HAP-1 (cell line): ENCODE measurements at regions not wholly inside any gene's neighbourhood (a gene's known extent, or its start where the extent isn't known, plus 50 kb on each side); places are given as distances from the start of the nearest gene placed in this dataset.

Experiments
- DNase-seq, 2 experiments: peaks; one replicate each; pipeline ENCODE4 v3.0.0-alpha.2; 2016 to 2020; ENCODE audit warnings: low spot score in 2 of 2
- H3K27me3 ChIP-seq: fragments of 250-450 bp; sonication (Bioruptor Pico); 2 replicates; pipeline ENCODE4 v1.5.1; 2020; ENCODE audit warnings: low read depth, mild to moderate bottlenecking, moderate library complexity
- H3K36me3 ChIP-seq: fragments of 250-450 bp; sonication (Bioruptor Pico); replicated peaks from 2 replicates; pipeline ENCODE4 v1.5.1; 2020; ENCODE audit warnings: mild to moderate bottlenecking
- H3K4me1 ChIP-seq: fragments of 250-450 bp; sonication (Bioruptor Pico); 2 replicates; pipeline ENCODE4 v1.5.1; 2020; ENCODE audit warnings: mild to moderate bottlenecking
- H3K4me3 ChIP-seq: fragments of 250-450 bp; sonication (Bioruptor Pico); 2 replicates; pipeline ENCODE4 v1.5.1; 2020; ENCODE audit warnings: mild to moderate bottlenecking, moderate library complexity
- H3K9me3 ChIP-seq: fragments of 250-450 bp; sonication (Bioruptor Pico); 2 replicates; pipeline ENCODE4 v1.5.1; 2020; ENCODE audit warnings: mild to moderate bottlenecking, moderate library complexity
- in situ Hi-C: fragments of 300-500 bp; cut with MboI; formaldehyde crosslinking; loops from 3 replicates; pipeline ENCODE4 v1.14.3; 2020; ENCODE audit warnings: low sequenced_read_pairs, inconsistent platforms, mixed read lengths

DNA sequence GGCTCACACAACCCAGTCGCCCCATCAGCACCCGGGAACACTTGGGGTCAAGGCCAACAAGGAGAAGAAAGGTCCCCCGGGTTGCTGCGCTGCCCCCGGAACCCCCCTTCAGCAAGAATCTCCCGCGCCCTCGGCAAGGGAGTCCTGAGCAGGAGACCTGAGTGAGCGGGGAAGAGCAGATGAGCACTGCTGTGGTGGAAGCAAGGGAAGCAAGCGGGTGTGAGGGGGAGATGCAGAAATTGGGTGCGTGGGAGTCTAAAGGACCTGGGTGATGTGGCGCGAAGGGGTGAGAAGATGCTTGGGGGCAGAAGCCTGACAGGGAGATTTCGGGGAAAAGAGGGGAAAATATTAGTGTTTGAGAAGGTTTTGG, 105.5 kb upstream of the PRB2 start:
- Histone ChIP-seq H3K4me1 (no peaks in the 10 kb centered on the region), H3K27me3 (0 out of 2 replicates have a peak, but pooled peaks cover 4% of the 10 kb centered on the region), H3K4me3 (no peak overlapping the region), H3K36me3 (no peaks in the 10 kb centered on the region), H3K9me3 (no peaks in the 10 kb centered on the region)
- no peak for DNase-seq
- in situ Hi-C loops: no loop called here

DNA sequence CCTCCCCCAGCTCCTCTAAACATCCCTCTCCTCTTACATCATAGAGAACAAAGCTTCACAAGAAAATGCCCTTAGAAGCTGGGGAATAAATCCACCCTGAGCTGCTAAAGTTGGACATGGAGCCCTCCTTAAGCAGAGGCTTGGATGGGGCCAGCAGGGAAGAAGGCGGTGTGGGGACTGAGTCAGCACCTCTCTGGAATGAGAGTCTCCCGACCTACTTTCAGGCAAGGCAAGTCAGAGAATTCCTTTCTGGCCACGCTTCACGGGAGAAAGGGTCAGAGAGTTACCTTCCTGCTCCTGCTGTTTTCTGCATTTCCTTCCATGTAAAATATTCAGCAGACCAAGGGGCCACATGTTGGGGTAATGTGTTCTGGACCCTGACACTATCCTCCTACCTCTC, 113.3 kb upstream of the PRB2 start:
- Histone ChIP-seq H3K36me3 (no peaks in the 10 kb centered on the region), H3K9me3 (no peaks in the 10 kb centered on the region), H3K27me3 (peaks cover 5% of the 10 kb centered on the region; the same call in 1 of the 2 replicates), H3K4me1 (no peaks in the 10 kb centered on the region), H3K4me3 (no peak overlapping the region)
- no peak for DNase-seq
- in situ Hi-C loops: no loop called here

DNA sequence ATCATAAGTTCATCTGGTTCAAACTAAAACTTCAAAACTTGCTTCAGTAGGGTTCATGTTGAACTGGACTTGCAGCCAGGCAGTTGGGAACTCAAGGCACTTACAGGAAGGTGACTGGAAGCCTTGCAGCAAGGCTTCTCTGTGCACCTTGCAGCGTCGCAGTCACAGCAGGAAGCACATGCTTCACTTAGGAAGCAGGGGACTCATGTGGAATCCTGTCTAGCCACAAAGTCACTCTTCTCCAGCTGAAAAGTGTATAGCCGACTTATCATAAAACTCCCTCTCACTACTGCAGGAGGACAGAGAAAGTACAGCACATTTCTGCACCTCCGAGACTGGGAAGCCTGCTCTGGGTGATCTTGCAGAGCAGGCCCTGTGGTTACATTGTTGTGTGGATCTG, 114.0 kb upstream of the PRB2 start:
- H3K4me1 ChIP-seq: no peaks in the 10 kb centered on the region
- H3K9me3 ChIP-seq: no peaks in the 10 kb centered on the region
- DNase-seq: no peak
- H3K36me3 ChIP-seq: no peaks in the 10 kb centered on the region
- in situ Hi-C loops: no loop called here
- H3K27me3 ChIP-seq: peaks cover 5% of the 10 kb centered on the region; the same call in 1 of the 2 replicates
- no peak overlapping the region for H3K4me3 ChIP-seq

DNA sequence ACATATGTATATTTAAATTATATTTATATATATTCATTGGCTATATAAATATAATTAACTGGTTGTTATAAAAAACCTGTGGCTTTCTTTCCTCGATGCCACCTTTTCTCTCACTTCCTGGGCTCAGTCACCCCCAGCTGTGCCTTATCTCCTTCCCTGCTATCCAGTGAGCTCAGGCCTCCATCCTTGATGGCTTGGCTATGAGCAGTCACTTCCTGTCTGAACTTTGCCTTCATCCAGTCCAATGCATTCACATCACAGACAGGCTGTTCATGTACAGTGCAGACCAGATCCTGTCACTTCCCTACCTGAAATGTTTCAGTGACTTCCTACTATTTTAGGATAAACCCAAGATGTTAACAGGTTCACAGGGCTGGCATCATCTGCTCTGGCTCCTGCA, 115.3 kb upstream of the PRB2 start:
- Histone ChIP-seq H3K4me1 (no peaks in the 10 kb centered on the region), H3K27me3 (peaks cover 5% of the 10 kb centered on the region; the same call in 1 of the 2 replicates), H3K4me3 (no peak overlapping the region), H3K36me3 (no peaks in the 10 kb centered on the region), H3K9me3 (no peaks in the 10 kb centered on the region)
- in situ Hi-C loops: no loop called here
- no peak for DNase-seq

DNA sequence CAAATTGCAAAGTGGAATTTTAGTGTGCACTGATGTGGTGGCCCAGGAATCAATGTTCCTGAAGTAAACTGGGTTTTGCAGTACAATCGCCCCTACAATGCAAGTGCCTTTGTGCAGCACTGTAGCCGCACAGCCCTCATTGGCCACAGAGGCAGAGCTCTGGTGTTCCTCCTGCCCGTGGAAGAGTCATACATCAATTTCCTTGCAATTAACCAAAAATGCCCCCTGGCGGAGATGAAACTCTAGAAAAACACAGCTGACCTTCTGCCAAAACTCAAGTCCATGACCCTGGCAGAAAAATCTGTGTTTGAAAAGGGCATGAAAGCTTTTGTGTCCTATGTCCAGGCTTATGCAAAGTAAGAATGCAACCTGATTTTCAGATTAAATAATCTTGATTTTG, 117.9 kb upstream of the PRB2 start:
- DNase-seq: peak in 1 of 2 experiments; percentile 47
- Histone ChIP-seq H3K27me3 (peaks cover 8% of the 10 kb centered on the region; the same call in 1 of the 2 replicates), H3K4me3 (no peak overlapping the region), H3K9me3 (no peaks in the 10 kb centered on the region), H3K4me1 (no peaks in the 10 kb centered on the region), H3K36me3 (no peaks in the 10 kb centered on the region)
- in situ Hi-C loops: no loop called here

DNA sequence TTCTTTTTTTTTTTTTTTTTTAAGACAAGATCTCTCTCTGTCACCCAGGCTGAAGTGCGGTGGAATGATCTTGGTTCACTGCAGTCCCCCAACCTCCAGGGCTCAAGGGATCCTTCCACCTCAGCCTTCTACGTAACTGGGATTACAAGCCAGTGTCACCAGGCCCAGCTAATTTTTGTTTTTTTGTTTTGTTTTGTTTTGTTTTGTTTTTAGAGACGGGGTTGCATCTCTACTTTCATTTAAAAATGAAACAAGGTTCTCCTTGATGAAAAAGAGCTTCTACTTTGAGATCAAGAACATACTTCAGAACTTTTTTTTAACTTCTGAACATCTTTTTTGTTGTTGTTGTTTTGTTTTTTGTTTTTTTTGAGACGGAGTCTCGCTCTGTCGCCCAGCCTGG, 121.7 kb upstream of the PRB2 start:
- DNase-seq: no peak
- Histone ChIP-seq H3K9me3 (no peaks in the 10 kb centered on the region), H3K4me1 (no peaks in the 10 kb centered on the region), H3K36me3 (no peaks in the 10 kb centered on the region), H3K27me3 (peaks cover 15% of the 10 kb centered on the region), H3K4me3 (no peak overlapping the region)
- in situ Hi-C loops: no loop called here

DNA sequence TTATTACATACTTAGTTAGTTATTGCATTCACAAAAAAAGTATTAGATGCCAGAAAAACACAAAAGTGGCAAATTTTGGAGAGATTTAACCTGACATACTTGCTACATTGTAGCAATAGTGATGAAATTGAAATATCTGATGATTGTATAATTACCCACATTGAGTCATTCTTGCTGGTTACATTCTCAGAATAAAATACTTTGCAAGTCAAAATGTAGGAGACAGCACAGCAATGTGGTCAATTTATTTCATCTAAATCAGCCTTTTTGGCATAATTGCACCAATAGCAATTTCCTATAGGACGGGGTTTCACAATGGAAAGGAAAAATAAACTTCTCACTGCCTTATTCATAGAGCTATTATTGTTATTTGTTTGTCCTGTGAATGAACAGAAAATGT, 125.0 kb upstream of the ETV6 start:
- H3K9me3 ChIP-seq: no peaks in the 10 kb centered on the region
- H3K4me3 ChIP-seq: no peak overlapping the region
- no peaks in the 10 kb centered on the region for H3K4me1 ChIP-seq
- in situ Hi-C loops: no loop called here
- peaks cover 29% of the 10 kb centered on the region for H3K27me3 ChIP-seq
- no peak for DNase-seq
- no peaks in the 10 kb centered on the region for H3K36me3 ChIP-seq

DNA sequence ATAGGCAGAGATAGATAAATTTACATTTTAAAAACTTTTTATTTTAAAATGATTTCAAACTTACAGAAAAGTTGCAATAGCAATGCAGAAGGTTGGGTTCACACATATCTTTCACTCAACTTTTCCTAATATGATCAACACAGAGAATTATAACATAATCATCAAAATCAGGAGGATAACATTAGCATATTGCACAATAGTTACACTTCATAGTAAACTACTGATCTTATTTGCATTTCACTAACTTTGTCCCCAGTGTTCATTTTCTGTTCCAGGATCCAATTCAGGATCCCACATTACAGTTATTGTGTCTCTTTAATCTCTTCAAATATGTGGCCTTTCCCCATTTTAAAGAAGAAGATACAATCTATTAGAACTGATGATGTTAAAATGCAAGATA, 115.4 kb upstream of the ETV6 start:
- Histone ChIP-seq H3K9me3 (no peaks in the 10 kb centered on the region), H3K4me1 (no peaks in the 10 kb centered on the region), H3K4me3 (no peak overlapping the region), H3K27me3 (peaks cover 6% of the 10 kb centered on the region; the same call in 1 of the 2 replicates), H3K36me3 (no peaks in the 10 kb centered on the region)
- in situ Hi-C loops: no loop called here
- DNase-seq: no peak

DNA sequence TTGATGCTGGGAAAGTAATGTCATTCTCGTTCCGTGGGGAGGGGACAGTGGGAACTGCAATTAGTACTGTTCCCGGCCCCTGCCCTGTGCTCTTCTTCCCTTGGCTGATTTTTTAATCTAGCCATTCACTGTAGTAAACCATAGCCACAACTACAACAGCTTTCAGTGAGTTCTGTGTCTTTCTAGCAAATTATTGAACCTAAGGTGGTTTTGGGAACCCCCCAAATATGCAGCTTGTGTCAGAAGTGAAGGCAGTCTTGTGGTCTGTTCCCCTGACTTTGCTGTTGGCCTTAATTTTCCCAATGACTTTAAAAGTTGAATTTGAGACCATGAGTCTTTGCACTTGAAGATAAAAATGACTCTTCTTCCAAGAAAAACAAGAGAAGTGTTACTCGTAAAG, 114.3 kb upstream of the ETV6 start:
- Histone ChIP-seq H3K9me3 (no peaks in the 10 kb centered on the region), H3K4me3 (no peak overlapping the region), H3K27me3 (no peaks in the 10 kb centered on the region), H3K36me3 (no peaks in the 10 kb centered on the region), H3K4me1 (no peaks in the 10 kb centered on the region)
- no peak for DNase-seq
- in situ Hi-C loops: no loop called here

DNA sequence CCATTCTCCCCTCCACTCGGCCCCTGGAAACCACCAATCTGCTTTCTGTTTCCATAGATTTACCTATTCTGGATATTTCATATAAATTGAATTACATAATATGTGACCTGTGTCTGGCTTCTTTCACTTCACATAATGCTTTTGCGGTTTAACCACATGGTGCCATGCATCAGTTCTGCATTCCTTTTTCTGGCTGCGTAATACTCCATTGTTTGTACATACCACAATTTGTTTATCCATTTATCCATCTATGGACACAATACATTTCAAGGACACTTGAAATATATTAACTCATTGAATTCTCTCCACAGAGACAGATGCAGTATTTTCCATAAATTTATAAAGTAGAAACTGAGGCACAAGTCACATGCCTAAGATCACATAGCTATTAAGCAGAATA, 110.3 kb upstream of the ETV6 start:
- H3K36me3 ChIP-seq: no peaks in the 10 kb centered on the region
- in situ Hi-C loops: no loop called here
- no peaks in the 10 kb centered on the region for H3K27me3 ChIP-seq
- DNase-seq: no peak
- H3K9me3 ChIP-seq: no peaks in the 10 kb centered on the region
- H3K4me3 ChIP-seq: no peak overlapping the region
- H3K4me1 ChIP-seq: no peaks in the 10 kb centered on the region

DNA sequence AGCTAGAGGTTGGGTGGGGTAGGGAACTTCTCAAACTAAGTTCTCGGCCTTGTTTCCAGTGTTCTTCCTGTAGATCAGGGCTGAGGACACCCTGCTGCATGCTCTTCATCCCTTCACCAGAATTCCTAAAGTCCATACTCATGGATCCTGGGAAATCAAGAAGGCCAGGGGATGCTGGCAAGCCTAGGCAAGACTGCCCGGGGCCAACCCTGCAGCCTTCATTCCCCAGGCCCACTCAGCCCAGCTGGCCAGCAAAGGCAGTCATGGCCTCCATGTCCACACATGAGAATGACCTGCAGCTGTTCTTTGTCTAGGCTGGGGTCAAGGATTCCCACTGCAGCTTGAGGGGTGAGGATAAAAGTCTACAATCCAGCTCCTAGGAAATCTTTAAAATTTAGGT, 109.3 kb upstream of the ETV6 start:
- Histone ChIP-seq H3K4me1 (no peaks in the 10 kb centered on the region), H3K27me3 (no peaks in the 10 kb centered on the region), H3K36me3 (no peaks in the 10 kb centered on the region), H3K9me3 (no peaks in the 10 kb centered on the region), H3K4me3 (no peak overlapping the region)
- in situ Hi-C loops: no loop called here
- DNase-seq: no peak

DNA sequence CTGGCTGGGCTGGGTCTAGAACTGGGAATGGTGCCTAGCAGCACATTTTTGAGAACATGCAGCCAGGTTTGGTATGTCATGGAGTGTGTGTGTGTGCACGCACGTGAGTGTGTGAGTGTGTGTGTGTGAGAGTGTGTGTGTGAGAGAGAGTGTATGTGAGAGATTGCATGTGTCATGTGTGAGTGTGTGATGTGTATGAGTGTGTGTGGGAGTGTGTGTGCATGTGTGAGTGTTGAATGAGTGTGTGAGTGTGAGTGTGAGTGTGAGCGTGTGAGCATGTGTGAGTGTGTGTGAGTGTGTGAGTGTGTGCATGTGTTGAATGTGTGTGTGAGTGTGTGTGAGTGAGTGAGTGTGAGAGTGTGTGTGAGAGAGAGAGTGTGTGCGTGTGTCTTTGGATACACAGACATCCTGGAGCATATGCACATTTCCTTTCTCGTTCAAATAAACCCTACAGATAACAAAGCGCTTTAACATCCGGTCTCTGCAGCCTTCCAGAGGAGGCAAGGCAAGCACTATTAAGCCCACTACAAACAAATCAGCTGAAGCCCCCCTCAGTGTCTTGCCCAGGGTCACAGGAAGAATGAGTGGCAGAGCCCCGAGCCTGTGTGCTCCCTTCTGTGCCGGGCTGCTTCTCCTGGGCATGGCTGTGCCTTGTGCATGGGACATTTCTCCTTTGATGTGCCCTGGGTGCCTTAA, 108.7 kb upstream of the ETV6 start:
- no peak for DNase-seq
- Histone ChIP-seq H3K4me3 (no peak overlapping the region), H3K27me3 (0 out of 2 replicates have a peak, but pooled peaks cover 4% of the 10 kb centered on the region), H3K36me3 (no peaks in the 10 kb centered on the region), H3K4me1 (no peaks in the 10 kb centered on the region), H3K9me3 (no peaks in the 10 kb centered on the region)
- in situ Hi-C loops: no loop called here

DNA sequence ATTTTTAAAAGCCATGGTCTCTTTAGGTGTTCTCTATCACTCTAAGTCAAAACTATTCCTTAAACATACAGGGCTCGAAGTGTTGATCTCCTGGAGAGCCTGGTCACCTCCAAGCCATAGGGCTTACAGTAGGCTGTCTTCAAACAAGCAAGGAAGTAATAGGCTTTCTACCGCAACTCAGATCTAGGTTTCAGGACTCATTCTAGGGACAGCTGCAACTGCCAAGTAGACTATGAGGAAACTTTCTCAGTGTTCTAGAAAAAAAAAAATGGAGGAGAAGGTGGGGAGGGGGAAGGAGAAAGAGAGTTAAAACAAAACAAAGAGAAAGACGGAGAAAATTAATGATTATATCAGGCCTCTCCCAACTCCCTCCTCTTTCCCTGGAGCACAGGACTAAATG, 106.9 kb upstream of the ETV6 start:
- no peak for DNase-seq
- H3K27me3 ChIP-seq: peaks cover 10% of the 10 kb centered on the region; the same call in 1 of the 2 replicates
- H3K9me3 ChIP-seq: no peaks in the 10 kb centered on the region
- no peaks in the 10 kb centered on the region for H3K36me3 ChIP-seq
- in situ Hi-C loops: no loop called here
- H3K4me1 ChIP-seq: no peaks in the 10 kb centered on the region
- H3K4me3 ChIP-seq: no peak overlapping the region

DNA sequence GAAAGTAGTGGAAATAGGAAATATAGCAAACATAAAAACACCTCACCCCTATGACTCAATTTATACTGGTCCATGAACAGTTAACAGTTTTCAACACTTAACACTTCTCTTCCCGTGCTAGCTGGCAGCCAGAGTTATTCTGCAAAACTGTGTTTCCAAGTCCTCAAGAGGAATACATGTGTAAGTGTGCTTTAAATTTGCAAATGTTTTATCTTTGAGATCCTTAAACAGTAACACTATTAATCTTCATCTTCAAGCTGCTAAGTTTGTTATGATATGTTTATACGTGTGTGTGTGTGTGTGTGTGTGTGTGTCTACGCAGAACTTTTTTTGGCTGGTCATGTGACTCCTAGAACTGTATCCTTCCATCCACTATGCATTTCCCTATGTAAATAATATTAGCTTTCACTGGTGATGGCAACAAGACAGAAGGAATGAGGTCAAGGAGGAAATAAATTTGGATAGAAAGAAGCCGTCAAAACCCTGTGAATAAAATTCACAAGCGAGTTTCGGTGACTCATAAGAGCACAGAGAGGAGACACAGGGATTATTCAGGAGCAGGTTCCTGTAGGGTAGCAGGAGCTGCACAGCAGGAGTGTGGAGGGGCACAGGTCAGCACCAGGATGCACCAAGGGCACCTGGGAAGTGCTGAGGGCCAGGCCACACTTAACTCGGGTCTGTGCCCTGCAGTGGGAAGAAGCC, 105.9 kb upstream of the ETV6 start:
- H3K4me1 ChIP-seq: no peaks in the 10 kb centered on the region
- no peaks in the 10 kb centered on the region for H3K9me3 ChIP-seq
- no peak for DNase-seq
- no peaks in the 10 kb centered on the region for H3K36me3 ChIP-seq
- in situ Hi-C loops: no loop called here
- H3K27me3 ChIP-seq: peaks cover 10% of the 10 kb centered on the region; the same call in 1 of the 2 replicates
- no peak overlapping the region for H3K4me3 ChIP-seq
